Neutrophil (primary cell): ENCODE measurements at regions not wholly inside any gene's neighbourhood (a gene's known extent, or its start where the extent isn't known, plus 50 kb on each side); places are given as distances from the start of the nearest gene placed in this dataset.

ENCODE experiments used
- H3K27ac ChIP-seq: fragments of 200-600 bp; sonication (generic); 2 replicates; pipeline ENCODE4 v1.5.1; 2016; ENCODE audit warnings: mild to moderate bottlenecking, moderate library complexity
- H3K27me3 ChIP-seq: fragments of 200-600 bp; sonication (generic); 2 replicates; pipeline ENCODE4 v1.6.0; 2016; ENCODE audit warnings: mild to moderate bottlenecking
- H3K36me3 ChIP-seq: fragments of 200-600 bp; sonication (generic); 2 replicates; pipeline ENCODE4 v1.5.1; 2017
- H3K4me1 ChIP-seq, 2 experiments: fragments of 200-600 bp in 1 of 2; sonication (generic) in 1 of 2; 1 replicate in 1 of 2; 2 replicates in 1 of 2; pipeline versions ENCODE4 v1.5.1 to v1.6.1; 2013 to 2016; ENCODE audit warnings: low read depth in 1 of 2, low read length in 1 of 2, mild to moderate bottlenecking in 1 of 2, moderate library complexity in 1 of 2; ENCODE audit not compliant: control insufficient read depth in 1 of 2, insufficient read depth in 1 of 2
- H3K4me3 ChIP-seq, 2 experiments: fragments of 200-600 bp in 1 of 2; sonication (generic) in 1 of 2; 1 replicate in 1 of 2; 2 replicates in 1 of 2; pipeline ENCODE4 v1.5.1; 2013 to 2016; ENCODE audit warnings: low read depth in 1 of 2, low read length in 1 of 2, mild to moderate bottlenecking in 1 of 2, moderate library complexity in 1 of 2
- H3K9me3 ChIP-seq: fragments of 200-600 bp; sonication (generic); 2 replicates; pipeline ENCODE4 v1.5.1; 2016
- TF ChIP-seq, protein P1 (sequence below): fragments of 200-600 bp; sonication (generic); IDR thresholded peaks from 2 replicates; pipeline ENCODE4 v1.5.1; 2016; ENCODE audit warnings: antibody characterized with exemption

DNA sequence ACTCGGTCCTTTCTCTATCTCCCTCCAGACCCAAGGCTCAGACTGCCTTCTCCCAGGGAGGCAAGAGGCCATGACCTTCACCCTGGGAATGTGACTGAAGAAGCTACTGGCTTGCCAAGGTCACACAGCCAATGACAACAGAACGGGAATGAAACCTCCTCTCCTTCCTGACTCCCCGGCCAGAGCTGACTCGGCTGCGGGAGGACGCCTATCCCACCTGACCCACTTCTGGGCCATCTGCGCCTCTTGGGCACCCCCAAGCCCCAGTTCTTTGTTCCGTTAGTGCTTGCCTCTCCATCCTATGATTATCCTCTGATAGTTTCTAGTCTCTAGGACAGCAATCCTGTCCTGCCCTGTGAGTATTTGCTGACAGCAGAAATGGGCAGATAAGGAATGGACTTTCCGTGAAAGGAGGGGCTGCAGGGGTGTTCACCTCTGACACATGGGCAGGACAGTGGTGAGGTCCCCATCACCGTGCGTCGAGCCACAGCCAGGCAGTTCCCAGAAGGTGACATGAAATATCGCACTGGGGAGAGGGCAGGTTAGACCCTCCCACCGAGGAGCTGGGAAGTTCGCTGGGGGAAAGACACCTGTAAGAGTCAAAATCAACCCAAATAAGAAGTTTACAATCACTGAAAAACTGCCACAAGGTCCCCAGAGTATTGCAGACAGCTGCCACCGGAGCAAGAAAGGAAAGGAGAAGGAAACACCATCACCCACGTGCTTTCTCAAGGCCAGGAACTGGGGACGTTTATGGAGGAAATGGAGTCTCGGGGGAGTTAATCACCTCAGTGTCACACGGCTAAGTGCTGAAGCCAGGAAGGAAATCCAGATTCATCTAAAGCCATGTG, 63.0 kb downstream of the INSIG1 start:
- Histone ChIP-seq H3K27ac (no peak overlapping the region), H3K4me1 (peaks cover 56 to 65% of the 10 kb centered on the region in 2 experiments), H3K4me3 (no peak overlapping the region), H3K9me3 (no peaks in the 10 kb centered on the region), H3K27me3 (no peaks in the 10 kb centered on the region), H3K36me3 (no peaks in the 10 kb centered on the region)
- TF ChIP-seq, protein P1, sequence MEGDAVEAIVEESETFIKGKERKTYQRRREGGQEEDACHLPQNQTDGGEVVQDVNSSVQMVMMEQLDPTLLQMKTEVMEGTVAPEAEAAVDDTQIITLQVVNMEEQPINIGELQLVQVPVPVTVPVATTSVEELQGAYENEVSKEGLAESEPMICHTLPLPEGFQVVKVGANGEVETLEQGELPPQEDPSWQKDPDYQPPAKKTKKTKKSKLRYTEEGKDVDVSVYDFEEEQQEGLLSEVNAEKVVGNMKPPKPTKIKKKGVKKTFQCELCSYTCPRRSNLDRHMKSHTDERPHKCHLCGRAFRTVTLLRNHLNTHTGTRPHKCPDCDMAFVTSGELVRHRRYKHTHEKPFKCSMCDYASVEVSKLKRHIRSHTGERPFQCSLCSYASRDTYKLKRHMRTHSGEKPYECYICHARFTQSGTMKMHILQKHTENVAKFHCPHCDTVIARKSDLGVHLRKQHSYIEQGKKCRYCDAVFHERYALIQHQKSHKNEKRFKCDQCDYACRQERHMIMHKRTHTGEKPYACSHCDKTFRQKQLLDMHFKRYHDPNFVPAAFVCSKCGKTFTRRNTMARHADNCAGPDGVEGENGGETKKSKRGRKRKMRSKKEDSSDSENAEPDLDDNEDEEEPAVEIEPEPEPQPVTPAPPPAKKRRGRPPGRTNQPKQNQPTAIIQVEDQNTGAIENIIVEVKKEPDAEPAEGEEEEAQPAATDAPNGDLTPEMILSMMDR = no peak

DNA sequence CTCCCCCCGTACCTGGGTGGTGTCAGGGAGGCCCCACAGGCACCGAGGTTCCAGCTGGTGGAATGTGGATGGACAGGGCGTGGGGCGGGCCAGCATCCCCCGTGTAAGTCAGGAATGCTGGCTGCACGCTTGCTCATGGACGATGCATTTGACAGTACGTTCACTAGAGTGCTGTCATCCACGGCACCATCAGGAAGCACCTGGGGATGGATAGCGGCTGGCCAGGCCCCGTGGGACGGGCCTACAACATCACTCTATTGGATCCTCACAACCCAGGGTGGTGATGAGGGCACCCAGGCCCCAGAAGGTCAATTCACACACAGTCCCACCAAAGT, 63.6 kb downstream of the INSIG1 start:
- TF ChIP-seq, protein P1 = no peak
- H3K4me3 ChIP-seq = no peak overlapping the region
- no peaks in the 10 kb centered on the region for H3K27me3 ChIP-seq
- H3K9me3 ChIP-seq = no peaks in the 10 kb centered on the region
- H3K36me3 ChIP-seq = no peaks in the 10 kb centered on the region
- peaks cover 56 to 64% of the 10 kb centered on the region in 2 experiments for H3K4me1 ChIP-seq
- no peak overlapping the region for H3K27ac ChIP-seq

DNA sequence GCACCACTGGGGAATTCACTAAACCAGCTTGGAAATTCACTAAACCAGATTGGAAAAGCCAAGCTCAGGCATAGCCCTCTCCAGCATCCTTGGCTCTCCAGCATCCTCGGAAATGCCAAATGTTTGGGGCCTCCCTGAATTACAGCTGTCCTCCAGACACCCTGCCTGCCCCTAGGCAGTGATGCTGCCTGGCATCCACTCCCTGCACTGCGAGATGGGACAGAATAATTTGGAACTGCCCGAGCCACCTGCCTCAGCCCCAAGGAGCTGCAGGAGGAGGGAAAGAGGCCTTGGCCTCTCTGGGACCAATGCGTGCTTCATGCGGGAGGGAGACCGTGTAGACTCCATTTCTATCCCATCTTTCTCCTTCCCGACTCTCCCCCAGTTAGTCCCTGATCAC, 64.3 kb downstream of the INSIG1 start:
- Histone ChIP-seq H3K4me1 (peaks cover 51 to 57% of the 10 kb centered on the region in 2 experiments), H3K27me3 (no peaks in the 10 kb centered on the region), H3K9me3 (no peaks in the 10 kb centered on the region), H3K4me3 (no peak overlapping the region), H3K27ac (no peak overlapping the region), H3K36me3 (no peaks in the 10 kb centered on the region)
- TF ChIP-seq, protein P1 = no peak

DNA sequence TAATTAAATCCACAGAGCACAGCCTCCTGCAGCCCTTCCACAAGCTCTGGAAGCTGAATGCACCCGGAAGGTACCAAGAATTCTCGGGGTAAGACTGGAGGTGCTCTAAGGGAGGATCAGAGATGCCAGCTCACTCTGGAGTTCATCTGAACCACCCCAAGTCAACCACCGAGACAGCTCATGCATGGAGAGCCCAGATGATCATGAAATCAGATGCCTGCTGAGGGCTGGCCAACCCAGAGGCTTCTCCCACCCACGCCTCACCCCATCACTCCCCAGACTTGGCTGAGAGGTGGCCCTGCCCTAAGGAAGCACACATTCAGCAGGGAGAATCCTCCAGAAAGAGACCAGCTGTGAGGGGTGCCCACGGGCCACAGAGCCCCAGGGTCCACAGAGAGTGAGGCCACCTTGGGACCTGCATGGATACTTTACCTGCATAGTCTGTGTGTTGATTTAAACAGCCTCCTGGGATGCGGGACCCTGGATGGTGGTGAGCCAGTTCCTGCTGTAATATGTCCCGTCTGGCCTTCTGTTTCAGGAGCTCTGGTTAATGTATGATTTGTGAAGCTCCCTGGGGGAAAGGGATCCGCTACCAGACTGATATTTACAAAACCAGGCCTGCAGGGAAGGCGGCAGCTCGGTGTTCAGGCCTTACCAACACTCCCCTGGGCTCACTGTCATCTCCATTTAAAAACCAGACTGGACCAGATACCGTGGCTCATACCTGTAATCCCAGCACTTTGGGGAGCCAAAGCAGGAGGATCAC, 64.9 kb downstream of the INSIG1 start:
- H3K4me1 ChIP-seq = peaks cover 45 to 51% of the 10 kb centered on the region in 2 experiments
- no peaks in the 10 kb centered on the region for H3K9me3 ChIP-seq
- no peaks in the 10 kb centered on the region for H3K27me3 ChIP-seq
- no peak overlapping the region for H3K4me3 ChIP-seq
- TF ChIP-seq, protein P1 = no peak
- no peaks in the 10 kb centered on the region for H3K36me3 ChIP-seq
- H3K27ac ChIP-seq = no peak overlapping the region

DNA sequence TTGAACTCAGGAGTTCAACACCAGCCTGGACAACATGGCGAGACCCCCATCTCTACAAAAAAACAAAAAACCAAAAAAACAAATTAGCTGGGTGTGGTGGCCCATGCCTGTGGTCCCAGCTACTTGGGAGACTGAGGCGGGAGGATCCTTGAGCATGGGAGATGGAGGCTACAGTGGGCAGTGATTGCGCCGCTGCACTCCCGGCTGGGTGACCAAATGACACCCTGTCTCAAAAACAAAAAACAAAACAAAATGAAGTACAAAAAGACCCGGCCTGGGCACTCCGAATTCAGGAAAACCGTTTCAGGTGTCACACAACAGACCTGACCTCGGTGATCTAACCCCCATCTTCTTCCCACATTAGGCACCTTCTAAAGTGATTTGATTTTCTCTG, 65.5 kb downstream of the INSIG1 start:
- no peaks in the 10 kb centered on the region for H3K36me3 ChIP-seq
- TF ChIP-seq, protein P1 = no peak
- no peak overlapping the region for H3K27ac ChIP-seq
- H3K27me3 ChIP-seq = no peaks in the 10 kb centered on the region
- H3K9me3 ChIP-seq = no peaks in the 10 kb centered on the region
- H3K4me3 ChIP-seq = no peak overlapping the region
- peaks cover 39 to 45% of the 10 kb centered on the region in 2 experiments for H3K4me1 ChIP-seq
